Activated CD8-positive, alpha-beta T cell treated with anti-CD3 and anti-CD28 coated beads for 36 hours (primary cell): ENCODE measurements at regions not wholly inside any gene's neighbourhood (a gene's known extent, or its start where the extent isn't known, plus 50 kb on each side); places are given as distances from the start of the nearest gene placed in this dataset.
"Not testable (repeated sequence)": the region's sequence is repeated elsewhere in the genome, so short reads cannot be mapped to it uniquely, and the experiment has no call there.

Experiments used
- ATAC-seq: fragments of 200-7000 bp; cut with Tn5 transposase; one replicate; pipeline ENCODE4 v1.10.0; 2021; ENCODE audit warnings: mild to moderate bottlenecking, moderate library complexity
- CTCF ChIA-PET: fragments of 350-600 bp; sonication (Branson Sonifier 250); formaldehyde crosslinking; loops from one replicate; lab custom pipeline; 2021; ENCODE audit warnings: antibody characterized with exemption; lab: Charles Lee
- POLR2A ChIA-PET: fragments of 350-600 bp; sonication (Branson Sonifier 250); formaldehyde crosslinking; loops from one replicate; lab custom pipeline; 2021; ENCODE audit warnings: antibody characterized with exemption; lab: Charles Lee
- DNase-seq: peaks from one replicate; pipeline ENCODE4 v3.0.0-alpha.2; 2020
- H3K27ac Mint-ChIP-seq: one replicate; pipeline ENCODE4 v1.8.0; 2021; ENCODE audit warnings: mild to moderate bottlenecking, mixed read lengths
- H3K27me3 Mint-ChIP-seq: one replicate; pipeline ENCODE4 v1.8.0; 2021; ENCODE audit warnings: mixed read lengths
- H3K36me3 Mint-ChIP-seq: one replicate; pipeline ENCODE4 v1.8.0; 2021; ENCODE audit warnings: low read depth, mixed read lengths
- H3K4me1 Mint-ChIP-seq: one replicate; pipeline ENCODE4 v1.8.0; 2021; ENCODE audit warnings: low read depth, mixed read lengths
- H3K4me3 Mint-ChIP-seq: one replicate; pipeline ENCODE4 v1.8.0; 2021; ENCODE audit warnings: mild to moderate bottlenecking, moderate library complexity, mixed read lengths
- H3K9me3 Mint-ChIP-seq: one replicate; pipeline ENCODE4 v1.8.0; 2021; ENCODE audit warnings: mixed read lengths
- intact Hi-C: fragments of 100-400 bp; cut with micrococcal nuclease; formaldehyde crosslinking; loops from one replicate; pipeline ENCODE4 v1.10.0; 2022
- TF ChIP-seq, protein P1 (sequence below): fragments of 200-600 bp; IDR thresholded peaks from one replicate; pipeline ENCODE4 v1.8.0; 2022; ENCODE audit warnings: antibody characterized with exemption, mild to moderate bottlenecking

DNA sequence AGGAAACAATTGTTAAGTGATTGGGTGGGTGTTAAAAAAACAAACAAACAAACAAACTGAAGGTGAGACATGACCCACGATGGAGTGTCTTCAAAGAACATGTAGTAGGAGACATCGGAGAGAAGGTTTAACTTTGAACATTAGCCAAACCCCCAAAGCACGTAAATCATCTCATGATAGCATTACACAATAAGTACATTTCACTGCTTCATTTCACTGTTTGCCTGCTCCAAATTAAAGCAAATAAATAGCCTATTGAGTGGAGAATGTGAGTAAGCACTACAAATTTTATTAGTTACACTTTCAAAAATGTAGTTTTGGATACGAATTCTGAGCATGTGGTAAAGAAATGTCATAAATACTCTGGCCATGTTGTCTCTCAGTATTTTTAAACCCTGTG is 287.0 kb downstream of the SI start:
- Mint-ChIP-seq H3K36me3 (no peaks in the 10 kb centered on the region), H3K27me3 (no peaks in the 10 kb centered on the region), H3K27ac (no peak overlapping the region), H3K9me3 (no peaks in the 10 kb centered on the region), H3K4me3 (no peak overlapping the region), H3K4me1 (no peaks in the 10 kb centered on the region)
- intact Hi-C loops, result no loop called here
- DNase-seq (no peak), ATAC-seq (no peak)
- ChIA-PET CTCF (no interaction called here), POLR2A (no interaction called here)
- TF ChIP-seq, protein P1, sequence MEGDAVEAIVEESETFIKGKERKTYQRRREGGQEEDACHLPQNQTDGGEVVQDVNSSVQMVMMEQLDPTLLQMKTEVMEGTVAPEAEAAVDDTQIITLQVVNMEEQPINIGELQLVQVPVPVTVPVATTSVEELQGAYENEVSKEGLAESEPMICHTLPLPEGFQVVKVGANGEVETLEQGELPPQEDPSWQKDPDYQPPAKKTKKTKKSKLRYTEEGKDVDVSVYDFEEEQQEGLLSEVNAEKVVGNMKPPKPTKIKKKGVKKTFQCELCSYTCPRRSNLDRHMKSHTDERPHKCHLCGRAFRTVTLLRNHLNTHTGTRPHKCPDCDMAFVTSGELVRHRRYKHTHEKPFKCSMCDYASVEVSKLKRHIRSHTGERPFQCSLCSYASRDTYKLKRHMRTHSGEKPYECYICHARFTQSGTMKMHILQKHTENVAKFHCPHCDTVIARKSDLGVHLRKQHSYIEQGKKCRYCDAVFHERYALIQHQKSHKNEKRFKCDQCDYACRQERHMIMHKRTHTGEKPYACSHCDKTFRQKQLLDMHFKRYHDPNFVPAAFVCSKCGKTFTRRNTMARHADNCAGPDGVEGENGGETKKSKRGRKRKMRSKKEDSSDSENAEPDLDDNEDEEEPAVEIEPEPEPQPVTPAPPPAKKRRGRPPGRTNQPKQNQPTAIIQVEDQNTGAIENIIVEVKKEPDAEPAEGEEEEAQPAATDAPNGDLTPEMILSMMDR, result no peak

DNA sequence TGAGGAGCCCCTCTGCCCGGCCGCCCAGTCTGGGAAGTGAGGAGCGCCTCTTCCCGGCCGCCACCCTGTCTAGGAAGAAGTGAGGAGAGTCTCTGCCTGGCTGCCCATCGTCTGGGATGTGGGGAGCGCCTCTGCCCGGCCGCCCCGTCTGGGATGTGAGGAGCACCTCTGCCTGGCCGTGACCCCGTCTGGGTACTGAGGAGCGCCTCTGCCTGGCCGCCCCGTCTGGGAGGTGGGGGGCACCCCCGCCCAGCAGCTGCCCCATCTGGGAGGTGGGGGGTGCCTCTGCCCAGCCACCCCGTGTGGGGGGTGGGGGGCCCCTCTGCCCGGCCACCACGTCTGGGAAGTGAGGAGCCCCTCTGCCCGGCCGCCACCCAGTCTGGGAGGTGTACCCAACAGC is 293.9 kb downstream of the SI start:
- H3K9me3 Mint-ChIP-seq, ATAC-seq: not testable (repeated sequence)

DNA sequence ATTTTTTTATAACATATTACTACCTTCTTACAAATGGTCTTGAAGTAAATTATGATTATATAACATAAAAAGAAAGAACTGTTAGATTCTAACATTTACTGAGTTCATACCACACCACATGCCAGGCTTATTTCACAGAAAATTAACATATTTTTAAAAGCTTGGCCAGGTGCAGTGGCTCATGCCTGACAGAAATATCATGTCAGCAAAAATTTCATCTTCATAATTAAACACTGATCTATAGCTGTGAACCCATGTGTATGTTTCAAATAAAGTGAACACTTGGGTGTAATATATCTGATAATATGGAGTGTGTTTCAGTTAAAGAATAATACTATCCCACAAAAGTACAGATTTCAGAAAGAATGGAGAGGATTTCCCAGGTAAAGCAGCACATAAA is 296.5 kb downstream of the SI start:
- DNase-seq (no peak), ATAC-seq (no peak)
- TF ChIP-seq, protein P1, result no peak
- Mint-ChIP-seq H3K36me3 (no peaks in the 10 kb centered on the region), H3K9me3 (peaks cover 2% of the 10 kb centered on the region), H3K4me1 (no peaks in the 10 kb centered on the region), H3K27ac (no peak overlapping the region), H3K27me3 (no peaks in the 10 kb centered on the region), H3K4me3 (no peak overlapping the region)
- intact Hi-C loops, result no loop called here
- ChIA-PET POLR2A (interaction anchor here (0.6 kb wide), 1 partner anchor 102 kb away, joined by 3 read pairs; no protein-coding TSS in a partner anchor), CTCF (no interaction called here)

More for the DNA sequence above, 293.9 kb downstream of the SI start:
- POLR2A ChIA-PET, H3K4me1 Mint-ChIP-seq, H3K27me3 Mint-ChIP-seq, intact Hi-C loops, H3K36me3 Mint-ChIP-seq, H3K27ac Mint-ChIP-seq, H3K4me3 Mint-ChIP-seq, CTCF ChIA-PET, DNase-seq: not testable (repeated sequence)

DNA sequence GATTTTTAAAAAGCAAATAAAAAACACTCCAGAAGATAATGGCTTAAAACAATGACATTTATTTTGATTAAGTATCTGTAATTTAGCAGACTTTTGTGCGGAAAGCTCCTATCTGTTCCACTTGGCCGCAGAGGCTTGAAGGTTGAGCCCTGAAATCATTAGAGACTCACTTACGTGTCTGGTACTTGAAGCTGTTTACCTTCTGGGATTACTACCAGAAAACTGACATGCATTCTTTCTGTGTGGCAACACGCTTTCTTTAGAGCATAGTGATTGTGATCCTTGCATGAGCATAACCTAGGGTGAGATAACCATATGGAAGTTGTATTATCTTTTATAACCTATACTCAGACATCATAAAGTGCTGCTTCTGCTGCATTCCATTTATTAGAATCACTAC is 298.5 kb downstream of the SI start:
- Mint-ChIP-seq H3K4me1 (no peaks in the 10 kb centered on the region), H3K27me3 (no peaks in the 10 kb centered on the region), H3K36me3 (no peaks in the 10 kb centered on the region), H3K27ac (no peak overlapping the region), H3K9me3 (peaks cover 5% of the 10 kb centered on the region), H3K4me3 (no peak overlapping the region)
- ChIA-PET POLR2A (no interaction called here), CTCF (no interaction called here)
- TF ChIP-seq, protein P1, result no peak
- no peak for ATAC-seq
- no peak for DNase-seq
- intact Hi-C loops, result no loop called here

DNA sequence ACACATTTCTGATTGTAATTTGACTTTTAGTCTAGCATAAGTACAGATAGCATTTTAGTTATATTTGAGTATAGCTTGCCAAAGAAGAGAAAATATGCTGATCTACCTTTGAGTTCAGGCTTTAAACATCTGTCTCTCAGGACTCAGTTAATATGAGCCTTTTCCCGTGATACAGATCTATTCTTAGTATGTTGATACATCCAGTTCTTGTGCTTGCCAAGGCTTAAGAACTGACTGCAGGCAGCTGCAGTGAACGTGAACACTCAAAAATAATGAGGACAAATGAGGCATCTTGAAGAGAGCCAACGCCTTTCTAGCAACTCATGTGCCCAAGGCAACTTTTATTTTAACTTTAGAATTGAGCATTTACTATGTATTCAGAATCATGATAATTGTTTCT is 325.5 kb downstream of the SI start:
- Mint-ChIP-seq H3K4me3 (no peak overlapping the region), H3K4me1 (no peaks in the 10 kb centered on the region), H3K36me3 (no peaks in the 10 kb centered on the region), H3K9me3 (peaks cover 1% of the 10 kb centered on the region), H3K27ac (no peak overlapping the region), H3K27me3 (no peaks in the 10 kb centered on the region)
- POLR2A ChIA-PET, result no interaction called here
- intact Hi-C loops, result no loop called here
- TF ChIP-seq, protein P1, result no peak
- no peak for ATAC-seq
- no peak for DNase-seq
- CTCF ChIA-PET, result no interaction called here

DNA sequence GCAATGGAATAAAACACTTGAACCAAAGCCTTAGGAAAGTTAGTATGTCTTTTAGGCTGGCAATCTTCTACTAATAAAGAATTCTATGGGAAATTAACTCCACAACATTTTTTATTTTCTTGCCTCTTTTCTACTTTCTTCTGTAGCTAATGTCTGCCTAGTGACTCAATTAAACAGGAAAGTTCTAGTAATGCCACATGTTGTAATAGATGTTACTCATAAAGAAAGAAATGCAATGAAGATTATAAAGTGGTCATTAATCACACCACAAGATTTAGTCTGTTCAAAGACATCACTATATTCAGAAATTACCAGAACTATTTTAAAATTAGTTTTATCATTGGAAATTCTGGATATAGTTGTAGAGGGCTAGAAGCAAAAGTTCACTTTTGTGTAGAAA is 329.7 kb downstream of the SI start:
- Mint-ChIP-seq H3K27me3 (no peaks in the 10 kb centered on the region), H3K27ac (no peak overlapping the region), H3K4me1 (no peaks in the 10 kb centered on the region), H3K36me3 (no peaks in the 10 kb centered on the region), H3K9me3 (peaks cover 9% of the 10 kb centered on the region), H3K4me3 (no peak overlapping the region)
- DNase-seq (no peak), ATAC-seq (no peak)
- ChIA-PET CTCF (no interaction called here), POLR2A (no interaction called here)
- intact Hi-C loops, result no loop called here
- TF ChIP-seq, protein P1, result no peak
